Glutamatergic neuron (in vitro differentiated cells): ENCODE measurements at regions not wholly inside any gene's neighbourhood (a gene's known extent, or its start where the extent isn't known, plus 50 kb on each side); places are given as distances from the start of the nearest gene placed in this dataset.

Source experiments
- DNase-seq: peaks from one replicate; pipeline ENCODE4 v3.0.0; 2022
- H3K27ac Mint-ChIP-seq: one replicate; pipeline ENCODE4 v1.8.0; 2020; ENCODE audit warnings: mild to moderate bottlenecking, mixed read lengths, inconsistent platforms; ENCODE audit not compliant: unreplicated experiment
- H3K27me3 Mint-ChIP-seq: one replicate; pipeline ENCODE4 v1.8.0; 2020; ENCODE audit warnings: mild to moderate bottlenecking, moderate library complexity, mixed read lengths, inconsistent platforms; ENCODE audit not compliant: unreplicated experiment
- H3K36me3 Mint-ChIP-seq: one replicate; pipeline ENCODE4 v1.8.0; 2020; ENCODE audit warnings: mild to moderate bottlenecking, mixed read lengths, inconsistent platforms; ENCODE audit not compliant: unreplicated experiment
- H3K4me1 Mint-ChIP-seq: one replicate; pipeline ENCODE4 v1.8.0; 2020; ENCODE audit warnings: mild to moderate bottlenecking, low read depth, mixed read lengths, inconsistent platforms; ENCODE audit not compliant: unreplicated experiment
- H3K4me3 Mint-ChIP-seq: one replicate; pipeline ENCODE4 v1.8.0; 2020; ENCODE audit warnings: mild to moderate bottlenecking, mixed read lengths, inconsistent platforms; ENCODE audit not compliant: unreplicated experiment
- H3K9me3 Mint-ChIP-seq: one replicate; pipeline ENCODE4 v1.8.0; 2020; ENCODE audit warnings: mild to moderate bottlenecking, moderate library complexity, mixed read lengths, inconsistent platforms; ENCODE audit not compliant: unreplicated experiment
- TF ChIP-seq, protein P1 (sequence below): fragments of 200-600 bp; sonication (generic); IDR thresholded peaks from one replicate; pipeline ENCODE4 v1.5.0; 2021; ENCODE audit not compliant: partially characterized antibody, unreplicated experiment

DNA sequence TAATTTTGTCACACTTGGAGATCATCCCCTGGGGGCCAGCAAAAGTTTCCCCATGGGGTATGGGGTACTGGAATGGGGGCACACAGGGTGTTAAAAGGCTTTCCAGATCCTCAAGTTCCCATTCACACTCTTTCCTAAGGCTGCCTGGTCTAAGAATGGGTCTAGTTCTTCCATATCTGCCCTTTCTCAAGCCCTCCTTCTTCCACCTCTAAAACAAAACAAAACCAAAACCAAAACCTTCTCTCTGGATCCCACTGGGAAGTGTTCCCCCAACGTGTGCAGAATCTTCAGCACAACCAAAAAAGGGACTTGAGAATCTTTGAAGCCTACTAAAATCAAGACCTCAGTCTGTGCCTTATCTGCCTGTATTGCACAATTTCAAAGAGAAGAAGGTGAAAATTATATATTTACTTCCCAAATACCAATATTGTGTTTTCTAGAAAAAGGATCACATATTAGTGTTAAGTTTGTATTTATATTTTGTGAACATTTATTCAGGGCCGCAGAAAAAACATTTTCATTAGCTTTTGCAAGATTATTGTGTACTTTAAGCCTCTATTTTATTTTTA, 207.2 kb upstream of the TCF4 start:
- TF ChIP-seq, protein P1, sequence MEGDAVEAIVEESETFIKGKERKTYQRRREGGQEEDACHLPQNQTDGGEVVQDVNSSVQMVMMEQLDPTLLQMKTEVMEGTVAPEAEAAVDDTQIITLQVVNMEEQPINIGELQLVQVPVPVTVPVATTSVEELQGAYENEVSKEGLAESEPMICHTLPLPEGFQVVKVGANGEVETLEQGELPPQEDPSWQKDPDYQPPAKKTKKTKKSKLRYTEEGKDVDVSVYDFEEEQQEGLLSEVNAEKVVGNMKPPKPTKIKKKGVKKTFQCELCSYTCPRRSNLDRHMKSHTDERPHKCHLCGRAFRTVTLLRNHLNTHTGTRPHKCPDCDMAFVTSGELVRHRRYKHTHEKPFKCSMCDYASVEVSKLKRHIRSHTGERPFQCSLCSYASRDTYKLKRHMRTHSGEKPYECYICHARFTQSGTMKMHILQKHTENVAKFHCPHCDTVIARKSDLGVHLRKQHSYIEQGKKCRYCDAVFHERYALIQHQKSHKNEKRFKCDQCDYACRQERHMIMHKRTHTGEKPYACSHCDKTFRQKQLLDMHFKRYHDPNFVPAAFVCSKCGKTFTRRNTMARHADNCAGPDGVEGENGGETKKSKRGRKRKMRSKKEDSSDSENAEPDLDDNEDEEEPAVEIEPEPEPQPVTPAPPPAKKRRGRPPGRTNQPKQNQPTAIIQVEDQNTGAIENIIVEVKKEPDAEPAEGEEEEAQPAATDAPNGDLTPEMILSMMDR, result no peak
- Mint-ChIP-seq H3K27ac (no peak overlapping the region), H3K4me1 (no peaks in the 10 kb centered on the region), H3K27me3 (peaks cover 1% of the 10 kb centered on the region), H3K9me3 (no peaks in the 10 kb centered on the region), H3K36me3 (no peaks in the 10 kb centered on the region), H3K4me3 (no peak overlapping the region)
- no peak for DNase-seq

- H3K27me3 Mint-ChIP-seq, result peaks cover 1% of the 10 kb centered on the region
- peaks cover 5% of the 10 kb centered on the region for H3K36me3 Mint-ChIP-seq
- H3K4me3 Mint-ChIP-seq, result no peak overlapping the region
- no peak for DNase-seq
- H3K9me3 Mint-ChIP-seq, result no peaks in the 10 kb centered on the region
- TF ChIP-seq, protein P1, result no peak
- H3K27ac Mint-ChIP-seq, result no peak overlapping the region
- no peaks in the 10 kb centered on the region for H3K4me1 Mint-ChIP-seq
These were observed 206.5 kb upstream of the TCF4 start for GRCh38 chr18:55794288-55795052.

DNA sequence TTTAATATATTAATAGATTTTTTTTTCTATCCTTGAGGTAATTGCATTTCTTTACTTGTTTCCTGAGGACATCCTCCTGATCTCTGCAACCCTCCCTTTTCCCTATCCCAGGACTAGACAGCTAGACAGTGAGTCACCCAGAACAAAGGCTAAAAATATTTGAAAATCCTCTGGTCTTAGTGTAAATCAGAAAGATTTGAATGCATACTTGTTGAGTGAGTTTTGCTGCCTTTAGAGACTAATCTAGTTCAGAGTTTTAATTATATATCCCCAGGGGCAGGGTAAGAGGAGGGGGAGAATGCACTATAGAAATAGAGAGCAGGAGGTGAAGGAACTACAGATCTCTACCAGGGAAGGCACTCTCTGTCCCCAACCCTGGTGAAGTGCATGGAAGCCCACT, 202.3 kb upstream of the TCF4 start:
- no peak for DNase-seq
- Mint-ChIP-seq H3K36me3 (peaks cover 11% of the 10 kb centered on the region), H3K4me1 (no peaks in the 10 kb centered on the region), H3K27me3 (no peaks in the 10 kb centered on the region), H3K4me3 (no peak overlapping the region), H3K9me3 (no peaks in the 10 kb centered on the region), H3K27ac (no peak overlapping the region)
- TF ChIP-seq, protein P1, result no peak

GRCh38 chr18:55787536-55788073, 199.6 kb upstream of the TCF4 start:
- Mint-ChIP-seq H3K4me1 (no peaks in the 10 kb centered on the region), H3K27ac (no peak overlapping the region)
- TF ChIP-seq, protein P1, result no peak

More at GRCh38 chr18:55787536-55788073, 199.6 kb upstream of the TCF4 start:
- Mint-ChIP-seq H3K36me3 (peaks cover 11% of the 10 kb centered on the region), H3K27me3 (no peaks in the 10 kb centered on the region), H3K4me3 (no peak overlapping the region), H3K9me3 (no peaks in the 10 kb centered on the region)
- DNase-seq, result no peak
